ENCODE measurements at regions not wholly inside any gene's neighbourhood (a gene's known extent, or its start where the extent isn't known, plus 50 kb on each side); places are given as distances from the start of the nearest gene placed in this dataset.
A peak's percentile ranks its signal among the peaks of the same experiment; 100 is the strongest.

GRCh38 chr12:105852951-105853350 is 285.8 kb downstream of the NUAK1 start:
- H3K79me1 ChIP-seq (replicated peaks; ENCODE audit: low read length, poor library complexity, severe bottlenecking), result no peaks in the 10 kb centered on the region
- no peak overlapping the region for H3K18ac ChIP-seq (ENCODE audit: low read depth in 1 of 2, low read length in 2 of 2)
- H2BK12ac ChIP-seq (ENCODE audit: low read length in 2 of 2), result no peak overlapping the region
- H3K4me3 ChIP-seq (ENCODE audit: insufficient read depth in 1 of 2, low read depth in 1 of 2, low read length in 2 of 2), result peak overlapping the region in 1 of 2 experiments; percentile 74
- no peaks in the 10 kb centered on the region for H3K9me3 ChIP-seq (ENCODE audit: control insufficient read depth, low read length)
- H2BK5ac ChIP-seq (ENCODE audit: low read depth, low read length, poor library complexity, severe bottlenecking), result no peak overlapping the region
- DNase-seq, result no peak
- H3K23ac ChIP-seq (ENCODE audit: low read length in 2 of 2), result no peak overlapping the region
- H3K14ac ChIP-seq (ENCODE audit: low read length in 2 of 2), result no peak overlapping the region
- H3K27me3 ChIP-seq (ENCODE audit: control insufficient read depth in 1 of 2, insufficient read depth in 1 of 2, low read length in 2 of 2), result no peaks in the 10 kb centered on the region
- H2AFZ ChIP-seq (ENCODE audit: low read depth, low read length), result no peak overlapping the region
- no peak overlapping the region for H4K91ac ChIP-seq (ENCODE audit: low read length)
- no peak overlapping the region for H3K4me2 ChIP-seq (ENCODE audit: low read length, poor library complexity, severe bottlenecking)
- H4K8ac ChIP-seq (ENCODE audit: low read length), result no peak overlapping the region
- H3K36me3 ChIP-seq (ENCODE audit: control insufficient read depth in 1 of 2, insufficient read depth in 2 of 2, low read depth in 1 of 2, low read length in 2 of 2), result no peaks in the 10 kb centered on the region
- peak overlapping the region; percentile 75 for H3K9ac ChIP-seq (ENCODE audit: low read length)
- no peak overlapping the region for H2AK5ac ChIP-seq (ENCODE audit: low read length, severe bottlenecking)
- H3K4ac ChIP-seq (ENCODE audit: low read depth in 1 of 2, low read length in 2 of 2), result no peak overlapping the region
- H3K4me1 ChIP-seq (ENCODE audit: control insufficient read depth, insufficient read depth, low read depth, low read length), result no peaks in the 10 kb centered on the region
- H2BK15ac ChIP-seq (ENCODE audit: low read depth, poor library complexity, severe bottlenecking), result no peak overlapping the region
- no peak overlapping the region for H3K27ac ChIP-seq (ENCODE audit: low read length, poor library complexity, severe bottlenecking)
- no peak overlapping the region for H2BK120ac ChIP-seq (ENCODE audit: low read depth, low read length)
- WGBS, result 89% methylated on average over 1 of the region's 2 CpGs

DNA sequence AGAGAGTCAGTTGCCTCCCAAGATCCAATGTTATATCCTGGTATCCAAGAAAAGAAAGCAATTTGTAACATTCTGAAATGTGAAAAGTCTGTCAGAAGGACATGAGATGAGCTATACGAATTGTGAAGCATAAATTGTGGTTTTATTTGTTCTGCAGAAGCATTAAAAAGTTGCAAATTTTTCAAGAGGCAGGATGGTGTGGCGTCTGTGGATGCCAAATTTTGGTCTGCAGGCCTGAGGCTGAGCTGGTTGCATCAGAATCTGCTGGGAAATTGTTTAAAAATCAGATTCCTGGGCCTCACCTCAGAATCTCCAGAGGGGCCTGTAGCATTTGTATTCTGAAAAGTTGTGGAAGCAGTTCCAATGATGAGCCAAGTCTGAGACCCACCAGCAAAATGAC is 284.7 kb downstream of the NUAK1 start:
- no peaks in the 10 kb centered on the region for H3K27me3 ChIP-seq (ENCODE audit: control insufficient read depth in 1 of 2, insufficient read depth in 1 of 2, low read length in 2 of 2)
- DNase-seq, result no peak
- H3K9ac ChIP-seq (ENCODE audit: low read length), result no peak overlapping the region
- no peaks in the 10 kb centered on the region for H3K4me1 ChIP-seq (ENCODE audit: control insufficient read depth, insufficient read depth, low read depth, low read length)
- no peak overlapping the region for H2BK15ac ChIP-seq (ENCODE audit: low read depth, poor library complexity, severe bottlenecking)
- H3K14ac ChIP-seq (ENCODE audit: low read length in 2 of 2), result no peak overlapping the region
- no peaks in the 10 kb centered on the region for H3K9me3 ChIP-seq (ENCODE audit: control insufficient read depth, low read length)
- no peak overlapping the region for H2BK5ac ChIP-seq (ENCODE audit: low read depth, low read length, poor library complexity, severe bottlenecking)
- no peak overlapping the region for H3K18ac ChIP-seq (ENCODE audit: low read depth in 1 of 2, low read length in 2 of 2)
- H3K4ac ChIP-seq (ENCODE audit: low read depth in 1 of 2, low read length in 2 of 2), result no peak overlapping the region
- H3K36me3 ChIP-seq (ENCODE audit: control insufficient read depth in 1 of 2, insufficient read depth in 2 of 2, low read depth in 1 of 2, low read length in 2 of 2), result no peaks in the 10 kb centered on the region
- H4K91ac ChIP-seq (ENCODE audit: low read length), result no peak overlapping the region
- H2BK120ac ChIP-seq (ENCODE audit: low read depth, low read length), result no peak overlapping the region
- H2AFZ ChIP-seq (ENCODE audit: low read depth, low read length), result no peak overlapping the region
- H3K79me1 ChIP-seq (replicated peaks; ENCODE audit: low read length, poor library complexity, severe bottlenecking), result no peaks in the 10 kb centered on the region
- H3K27ac ChIP-seq (ENCODE audit: low read length, poor library complexity, severe bottlenecking), result no peak overlapping the region
- no peak overlapping the region for H3K4me3 ChIP-seq (ENCODE audit: insufficient read depth in 1 of 2, low read depth in 1 of 2, low read length in 2 of 2)
- H2BK12ac ChIP-seq (ENCODE audit: low read length in 2 of 2), result no peak overlapping the region
- H2AK5ac ChIP-seq (ENCODE audit: low read length, severe bottlenecking), result no peak overlapping the region
- WGBS, result 85% methylated on average over 2 of the region's 2 CpGs
- no peak overlapping the region for H3K23ac ChIP-seq (ENCODE audit: low read length in 2 of 2)
- no peak overlapping the region for H3K4me2 ChIP-seq (ENCODE audit: low read length, poor library complexity, severe bottlenecking)
- no peak overlapping the region for H4K8ac ChIP-seq (ENCODE audit: low read length)

DNA sequence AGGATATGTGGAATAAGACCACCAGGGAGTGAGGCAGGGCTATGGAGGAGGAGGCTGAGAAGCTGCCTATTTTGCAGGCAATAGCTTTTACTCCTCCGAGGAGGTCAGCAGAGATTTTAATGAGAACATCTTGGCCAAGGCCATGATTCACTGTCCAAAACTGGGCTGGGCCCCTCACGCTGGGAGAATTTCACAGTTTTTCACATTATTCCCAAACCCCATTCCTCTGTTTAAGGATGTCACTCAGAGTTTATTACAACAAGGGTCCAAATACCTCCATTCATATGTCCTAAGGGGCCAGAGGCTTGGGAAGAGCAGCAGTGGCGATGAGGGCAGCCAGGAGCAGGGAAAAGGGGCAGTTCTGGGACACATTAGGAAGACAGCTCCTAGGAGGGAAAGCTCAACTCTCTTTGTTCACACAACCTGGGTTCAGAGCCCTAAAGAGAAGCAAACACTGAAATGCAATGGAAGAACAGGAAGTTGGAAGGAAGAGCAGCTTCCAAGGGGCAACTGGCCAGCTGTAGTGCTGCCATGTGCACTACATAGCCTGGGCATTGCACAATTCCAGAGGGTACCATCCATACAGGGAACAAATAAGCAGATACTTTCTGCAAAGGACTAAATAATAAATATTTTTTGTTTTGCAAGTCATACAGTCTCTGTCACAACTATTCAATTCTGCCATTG is 283.2 kb downstream of the NUAK1 start:
- Histone ChIP-seq H3K18ac (ENCODE audit: low read depth in 1 of 2, low read length in 2 of 2) (no peak overlapping the region), H2AFZ (ENCODE audit: low read depth, low read length) (no peak overlapping the region), H2BK5ac (ENCODE audit: low read depth, low read length, poor library complexity, severe bottlenecking) (no peak overlapping the region)

DNA sequence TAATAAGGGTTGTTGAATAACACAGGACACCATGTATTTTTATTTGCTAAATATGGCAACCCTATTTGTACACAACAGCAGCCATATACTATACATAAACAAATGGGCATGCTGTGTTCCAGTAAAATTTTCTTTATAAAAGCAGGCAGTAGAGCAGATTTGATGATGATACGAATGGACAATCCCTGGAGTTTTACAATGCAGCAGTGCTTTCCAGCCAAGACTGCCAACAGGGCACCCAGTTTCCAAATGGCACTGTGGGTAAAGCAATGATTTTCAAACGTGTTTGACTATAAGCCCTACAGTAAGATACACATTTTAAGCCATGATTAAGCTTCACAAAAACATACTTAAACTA is 282.7 kb downstream of the NUAK1 start:
- no peak overlapping the region for H3K18ac ChIP-seq (ENCODE audit: low read depth in 1 of 2, low read length in 2 of 2)
- H3K23ac ChIP-seq (ENCODE audit: low read length in 2 of 2), result no peak overlapping the region
- no peak overlapping the region for H4K8ac ChIP-seq (ENCODE audit: low read length)
- H3K27ac ChIP-seq (ENCODE audit: low read length, poor library complexity, severe bottlenecking), result no peak overlapping the region
- no peak overlapping the region for H2BK120ac ChIP-seq (ENCODE audit: low read depth, low read length)
- H3K4ac ChIP-seq (ENCODE audit: low read depth in 1 of 2, low read length in 2 of 2), result no peak overlapping the region
- no peak overlapping the region for H3K9ac ChIP-seq (ENCODE audit: low read length)
- no peak overlapping the region for H4K91ac ChIP-seq (ENCODE audit: low read length)
- H3K4me3 ChIP-seq (ENCODE audit: insufficient read depth in 1 of 2, low read depth in 1 of 2, low read length in 2 of 2), result no peak overlapping the region
- H2BK15ac ChIP-seq (ENCODE audit: low read depth, poor library complexity, severe bottlenecking), result no peak overlapping the region
- DNase-seq, result no peak
- H3K14ac ChIP-seq (ENCODE audit: low read length in 2 of 2), result no peak overlapping the region
- H3K79me1 ChIP-seq (replicated peaks; ENCODE audit: low read length, poor library complexity, severe bottlenecking), result no peaks in the 10 kb centered on the region
- WGBS, result 96% methylated on average over 1 of the region's 2 CpGs
- H2AK5ac ChIP-seq (ENCODE audit: low read length, severe bottlenecking), result no peak overlapping the region
- no peaks in the 10 kb centered on the region for H3K4me1 ChIP-seq (ENCODE audit: control insufficient read depth, insufficient read depth, low read depth, low read length)
- no peak overlapping the region for H3K4me2 ChIP-seq (ENCODE audit: low read length, poor library complexity, severe bottlenecking)
- H2AFZ ChIP-seq (ENCODE audit: low read depth, low read length), result no peak overlapping the region
- no peaks in the 10 kb centered on the region for H3K9me3 ChIP-seq (ENCODE audit: control insufficient read depth, low read length)
- H2BK5ac ChIP-seq (ENCODE audit: low read depth, low read length, poor library complexity, severe bottlenecking), result no peak overlapping the region
- no peaks in the 10 kb centered on the region for H3K36me3 ChIP-seq (ENCODE audit: control insufficient read depth in 1 of 2, insufficient read depth in 2 of 2, low read depth in 1 of 2, low read length in 2 of 2)
- no peaks in the 10 kb centered on the region for H3K27me3 ChIP-seq (ENCODE audit: control insufficient read depth in 1 of 2, insufficient read depth in 1 of 2, low read length in 2 of 2)
- no peak overlapping the region for H2BK12ac ChIP-seq (ENCODE audit: low read length in 2 of 2)

More for the DNA sequence above, 283.2 kb downstream of the NUAK1 start:
- Histone ChIP-seq H3K9ac (ENCODE audit: low read length) (no peak overlapping the region), H2AK5ac (ENCODE audit: low read length, severe bottlenecking) (no peak overlapping the region), H3K4me2 (ENCODE audit: low read length, poor library complexity, severe bottlenecking) (no peak overlapping the region), H4K8ac (ENCODE audit: low read length) (no peak overlapping the region), H3K27ac (ENCODE audit: low read length, poor library complexity, severe bottlenecking) (no peak overlapping the region), H2BK120ac (ENCODE audit: low read depth, low read length) (no peak overlapping the region), H3K9me3 (ENCODE audit: control insufficient read depth, low read length) (no peaks in the 10 kb centered on the region), H3K14ac (ENCODE audit: low read length in 2 of 2) (no peak overlapping the region), H3K4me3 (ENCODE audit: insufficient read depth in 1 of 2, low read depth in 1 of 2, low read length in 2 of 2) (no peak overlapping the region), H4K91ac (ENCODE audit: low read length) (no peak overlapping the region), H3K23ac (ENCODE audit: low read length in 2 of 2) (no peak overlapping the region), H2BK15ac (ENCODE audit: low read depth, poor library complexity, severe bottlenecking) (no peak overlapping the region), H3K4me1 (ENCODE audit: control insufficient read depth, insufficient read depth, low read depth, low read length) (no peaks in the 10 kb centered on the region), H3K4ac (ENCODE audit: low read depth in 1 of 2, low read length in 2 of 2) (no peak overlapping the region), H3K27me3 (ENCODE audit: control insufficient read depth in 1 of 2, insufficient read depth in 1 of 2, low read length in 2 of 2) (no peaks in the 10 kb centered on the region), H3K36me3 (ENCODE audit: control insufficient read depth in 1 of 2, insufficient read depth in 2 of 2, low read depth in 1 of 2, low read length in 2 of 2) (no peaks in the 10 kb centered on the region), H2BK12ac (ENCODE audit: low read length in 2 of 2) (no peak overlapping the region), H3K79me1 (replicated peaks; ENCODE audit: low read length, poor library complexity, severe bottlenecking) (no peaks in the 10 kb centered on the region)
- 90% methylated on average over 3 of the region's 3 CpGs for WGBS
- no peak for DNase-seq

Data from mesenchymal stem cell (in vitro differentiated cells and primary cell).